ENCODE measurements at regions not wholly inside any gene's neighbourhood (a gene's known extent, or its start where the extent isn't known, plus 50 kb on each side); places are given as distances from the start of the nearest gene placed in this dataset.
A peak's percentile ranks its signal among the peaks of the same experiment; 100 is the strongest.

GRCh38 chr1:22271847-22272801 lies 129.2 kb upstream of the WNT4 start:
- Histone ChIP-seq H2BK5ac (ENCODE audit: low read length) (no peak overlapping the region), H2BK12ac (ENCODE audit: low read length) (no peak overlapping the region), H2BK120ac (ENCODE audit: low read depth, low read length) (no peak overlapping the region), H3K18ac (ENCODE audit: low read length) (peak overlapping the region; percentile 9), H3K27ac (replicated peaks; ENCODE audit: low read length) (no peak overlapping the region), H4K91ac (ENCODE audit: low read depth, low read length, poor library complexity) (no peak overlapping the region), H2AFZ (ENCODE audit: low read length) (no peak overlapping the region), H3K23ac (ENCODE audit: low read depth, low read length, poor library complexity) (peak overlapping the region; percentile 37), H3K4me3 (ENCODE audit: low read length in 2 of 2) (peak overlapping the region in 1 of 2 donors; percentile 49), H3K27me3 (ENCODE audit: control insufficient read depth in 3 of 3, insufficient read depth in 3 of 3, low read depth in 1 of 3, low read length in 3 of 3) (peaks cover 0 to 68% (median 32%) of the 10 kb centered on the region in 3 experiments), H2AK5ac (ENCODE audit: low read depth, low read length) (no peak overlapping the region), H3K14ac (ENCODE audit: low read length) (peak overlapping the region; percentile 39), H2BK15ac (ENCODE audit: low read length) (no peak overlapping the region), H3K4me2 (ENCODE audit: insufficient read depth, low read length, poor library complexity, severe bottlenecking) (no peak overlapping the region), H4K8ac (ENCODE audit: low read depth, low read length) (no peak overlapping the region), H3K4me1 (ENCODE audit: control insufficient read depth in 2 of 2, insufficient read depth in 1 of 2, low read depth in 1 of 2, low read length in 2 of 2) (no peaks in the 10 kb centered on the region), H3K9ac (ENCODE audit: low read depth, low read length, poor library complexity) (no peak overlapping the region), H3K9me3 (replicated peaks in 1 of 2; ENCODE audit: control insufficient read depth in 2 of 2, insufficient read depth in 1 of 2, low read depth in 1 of 2, low read length in 2 of 2) (no peaks in the 10 kb centered on the region), H3K36me3 (replicated peaks in 1 of 2; ENCODE audit: control insufficient read depth in 2 of 2, insufficient read depth in 2 of 2, low read length in 2 of 2) (no peaks in the 10 kb centered on the region), H3K79me1 (ENCODE audit: low read depth, low read length) (no peaks in the 10 kb centered on the region), H3K4ac (ENCODE audit: low read length) (no peak overlapping the region)
- no peak for DNase-seq (ENCODE audit: low spot score)
- WGBS, 2 donors (ENCODE audit: extremely low coverage in 2 of 2, insufficient read length in 2 of 2, insufficient replicate concordance in 1 of 2): 98 to 100% methylated on average over 3 of the region's 8 CpGs

- H2AK5ac ChIP-seq (ENCODE audit: low read depth, low read length): no peak overlapping the region
- DNase-seq (ENCODE audit: low spot score): no peak
- H3K18ac ChIP-seq (ENCODE audit: low read length): no peak overlapping the region
- no peak overlapping the region for H3K9ac ChIP-seq (ENCODE audit: low read depth, low read length, poor library complexity)
- no peak overlapping the region for H3K14ac ChIP-seq (ENCODE audit: low read length)
- no peaks in the 10 kb centered on the region for H3K36me3 ChIP-seq (replicated peaks in 1 of 2; ENCODE audit: control insufficient read depth in 2 of 2, insufficient read depth in 2 of 2, low read length in 2 of 2)
- no peak overlapping the region for H2BK15ac ChIP-seq (ENCODE audit: low read length)
- no peak overlapping the region for H3K23ac ChIP-seq (ENCODE audit: low read depth, low read length, poor library complexity)
- no peaks in the 10 kb centered on the region for H3K4me1 ChIP-seq (ENCODE audit: control insufficient read depth in 2 of 2, insufficient read depth in 1 of 2, low read depth in 1 of 2, low read length in 2 of 2)
- no peak overlapping the region for H2AFZ ChIP-seq (ENCODE audit: low read length)
- peaks cover 0 to 50% (median 30%) of the 10 kb centered on the region in 3 experiments for H3K27me3 ChIP-seq (ENCODE audit: control insufficient read depth in 3 of 3, insufficient read depth in 3 of 3, low read depth in 1 of 3, low read length in 3 of 3)
- no peak overlapping the region for H3K27ac ChIP-seq (replicated peaks; ENCODE audit: low read length)
- no peak overlapping the region for H3K4me2 ChIP-seq (ENCODE audit: insufficient read depth, low read length, poor library complexity, severe bottlenecking)
- H3K79me1 ChIP-seq (ENCODE audit: low read depth, low read length): no peaks in the 10 kb centered on the region
- no peak overlapping the region for H3K4ac ChIP-seq (ENCODE audit: low read length)
- H3K4me3 ChIP-seq (ENCODE audit: low read length in 2 of 2): no peak overlapping the region
- no CpG with 5 or more reads among the region's 8 CpGs for WGBS, 2 donors (ENCODE audit: extremely low coverage in 2 of 2, insufficient read length in 2 of 2, insufficient replicate concordance in 1 of 2)
- no peak overlapping the region for H2BK5ac ChIP-seq (ENCODE audit: low read length)
- H2BK12ac ChIP-seq (ENCODE audit: low read length): no peak overlapping the region
- H2BK120ac ChIP-seq (ENCODE audit: low read depth, low read length): no peak overlapping the region
- H4K8ac ChIP-seq (ENCODE audit: low read depth, low read length): no peak overlapping the region
- H3K9me3 ChIP-seq (replicated peaks in 1 of 2; ENCODE audit: control insufficient read depth in 2 of 2, insufficient read depth in 1 of 2, low read depth in 1 of 2, low read length in 2 of 2): no peaks in the 10 kb centered on the region
- H4K91ac ChIP-seq (ENCODE audit: low read depth, low read length, poor library complexity): no peak overlapping the region
Observed at GRCh38 chr1:22273686-22274681, 131.1 kb upstream of the WNT4 start.

GRCh38 chr1:22275167-22275566 lies 132.3 kb upstream of the WNT4 start:
- DNase-seq (ENCODE audit: low spot score): no peak
- WGBS, 2 donors (ENCODE audit: extremely low coverage in 2 of 2, insufficient read length in 2 of 2, insufficient replicate concordance in 1 of 2): no CpG with 5 or more reads among the region's 3 CpGs
- no peak overlapping the region for H3K4ac ChIP-seq (ENCODE audit: low read length)
- H3K23ac ChIP-seq (ENCODE audit: low read depth, low read length, poor library complexity): no peak overlapping the region
- H3K36me3 ChIP-seq (replicated peaks in 1 of 2; ENCODE audit: control insufficient read depth in 2 of 2, insufficient read depth in 2 of 2, low read length in 2 of 2): no peaks in the 10 kb centered on the region
- H3K79me1 ChIP-seq (ENCODE audit: low read depth, low read length): no peaks in the 10 kb centered on the region
- H4K8ac ChIP-seq (ENCODE audit: low read depth, low read length): no peak overlapping the region
- H2AK5ac ChIP-seq (ENCODE audit: low read depth, low read length): no peak overlapping the region
- no peaks in the 10 kb centered on the region for H3K4me1 ChIP-seq (ENCODE audit: control insufficient read depth in 2 of 2, insufficient read depth in 1 of 2, low read depth in 1 of 2, low read length in 2 of 2)
- no peak overlapping the region for H2BK12ac ChIP-seq (ENCODE audit: low read length)
- H2BK15ac ChIP-seq (ENCODE audit: low read length): no peak overlapping the region
- no peak overlapping the region for H4K91ac ChIP-seq (ENCODE audit: low read depth, low read length, poor library complexity)
- no peak overlapping the region for H3K9ac ChIP-seq (ENCODE audit: low read depth, low read length, poor library complexity)
- no peak overlapping the region for H3K27ac ChIP-seq (replicated peaks; ENCODE audit: low read length)
- no peak overlapping the region for H3K4me3 ChIP-seq (ENCODE audit: low read length in 2 of 2)
- H2BK120ac ChIP-seq (ENCODE audit: low read depth, low read length): no peak overlapping the region
- H3K18ac ChIP-seq (ENCODE audit: low read length): no peak overlapping the region
- H2AFZ ChIP-seq (ENCODE audit: low read length): no peak overlapping the region
- no peak overlapping the region for H2BK5ac ChIP-seq (ENCODE audit: low read length)
- H3K4me2 ChIP-seq (ENCODE audit: insufficient read depth, low read length, poor library complexity, severe bottlenecking): no peak overlapping the region
- no peak overlapping the region for H3K14ac ChIP-seq (ENCODE audit: low read length)
- peaks cover 0 to 45% (median 30%) of the 10 kb centered on the region in 3 experiments for H3K27me3 ChIP-seq (ENCODE audit: control insufficient read depth in 3 of 3, insufficient read depth in 3 of 3, low read depth in 1 of 3, low read length in 3 of 3)
- H3K9me3 ChIP-seq (replicated peaks in 1 of 2; ENCODE audit: control insufficient read depth in 2 of 2, insufficient read depth in 1 of 2, low read depth in 1 of 2, low read length in 2 of 2): no peaks in the 10 kb centered on the region
